WTC11 (cell line): ENCODE measurements at regions not wholly inside any gene's neighbourhood (a gene's known extent, or its start where the extent isn't known, plus 50 kb on each side); places are given as distances from the start of the nearest gene placed in this dataset.

Experiments
- ATAC-seq: fragments of 200-7000 bp; cut with Tn5 transposase; 2 replicates; pipeline ENCODE4 v1.10.0; 2021; ENCODE audit warnings: mild to moderate bottlenecking, moderate library complexity
- CTCF ChIA-PET: fragments of 300-600 bp; sonication (Branson Sonifier 250); formaldehyde crosslinking; loops from one replicate; lab custom pipeline; 2021; ENCODE audit warnings: antibody characterized with exemption; lab: Charles Lee
- POLR2A ChIA-PET: fragments of 350-600 bp; sonication (Branson Sonifier 250); formaldehyde crosslinking; loops from one replicate; lab custom pipeline; 2021; ENCODE audit warnings: antibody characterized with exemption; lab: Charles Lee
- DNase-seq: peaks from one replicate; pipeline ENCODE4 v3.0.0; 2021; ENCODE audit warnings: low spot score
- H3K27ac Mint-ChIP-seq: 2 replicates; pipeline ENCODE4 v1.8.0; 2021; ENCODE audit warnings: mixed read lengths
- H3K27me3 Mint-ChIP-seq: 2 replicates; pipeline ENCODE4 v1.8.0; 2021; ENCODE audit warnings: low read depth, mild to moderate bottlenecking, moderate library complexity, mixed read lengths
- H3K36me3 Mint-ChIP-seq: 2 replicates; pipeline ENCODE4 v1.8.0; 2021; ENCODE audit warnings: mixed read lengths
- H3K4me1 Mint-ChIP-seq: 2 replicates; pipeline ENCODE4 v1.8.0; 2022; ENCODE audit warnings: mixed read lengths
- H3K4me3 Mint-ChIP-seq: 2 replicates; pipeline ENCODE4 v1.8.0; 2021; ENCODE audit warnings: mild to moderate bottlenecking, moderate library complexity, mixed read lengths
- H3K9me3 Mint-ChIP-seq: 2 replicates; pipeline ENCODE4 v1.8.0; 2021; ENCODE audit warnings: mixed read lengths
- FOXK1 ChIP-seq: sonication (generic); formaldehyde crosslinking; IDR thresholded peaks from 2 replicates; pipeline ENCODE4 v1.8.0; 2022; ENCODE audit warnings: mild to moderate bottlenecking, moderate library complexity, missing genetic modification reagents
- GTF2I ChIP-seq: fragments of 250-450 bp; sonication (Bioruptor Pico); conservative IDR thresholded peaks from 2 replicates; pipeline ENCODE4 v1.4.0; 2021; ENCODE audit warnings: mild to moderate bottlenecking
- JAZF1 ChIP-seq: fragments of 250-450 bp; sonication (Bioruptor Pico); IDR thresholded peaks from 2 replicates; pipeline ENCODE4 v1.9.0; 2021; ENCODE audit warnings: moderate library complexity, mild to moderate bottlenecking, inconsistent platforms
- NFATC4 ChIP-seq: fragments of 250-450 bp; sonication (Bioruptor Pico); IDR thresholded peaks from 2 replicates; pipeline ENCODE4 v1.9.0; 2021; ENCODE audit warnings: mild to moderate bottlenecking
- NFYB ChIP-seq: sonication (generic); formaldehyde crosslinking; conservative IDR thresholded peaks from 2 replicates; pipeline ENCODE4 v1.8.0; 2022; ENCODE audit warnings: low read depth, missing genetic modification reagents
- TCF7 ChIP-seq: sonication (generic); formaldehyde crosslinking; IDR thresholded peaks from 2 replicates; pipeline ENCODE4 v1.8.0; 2022; ENCODE audit warnings: mild to moderate bottlenecking, low read depth, missing genetic modification reagents, moderate library complexity
- ZNF121 ChIP-seq: sonication (generic); formaldehyde crosslinking; IDR thresholded peaks from 2 replicates; pipeline ENCODE4 v1.8.0; 2023; ENCODE audit warnings: missing genetic modification reagents
- TF ChIP-seq, protein P1 (sequence below): sonication (generic); formaldehyde crosslinking; IDR thresholded peaks from 2 replicates; pipeline ENCODE4 v1.8.0; 2022; ENCODE audit warnings: mild to moderate bottlenecking, missing genetic modification reagents
- TF ChIP-seq, protein P2 (sequence below): sonication (generic); formaldehyde crosslinking; IDR thresholded peaks from 2 replicates; pipeline ENCODE4 v1.8.1; 2023; ENCODE audit warnings: mild to moderate bottlenecking, moderate library complexity, missing genetic modification reagents
- TF ChIP-seq, protein P3 (sequence below): sonication (generic); formaldehyde crosslinking; IDR thresholded peaks from 2 replicates; pipeline ENCODE4 v1.8.1; 2022; ENCODE audit warnings: low read depth, missing genetic modification reagents, borderline replicate concordance
- TF ChIP-seq, protein P4 (sequence below): fragments of 250-450 bp; sonication (Bioruptor Pico); IDR thresholded peaks from 2 replicates; pipeline ENCODE4 v1.9.0; 2021; ENCODE audit warnings: mild to moderate bottlenecking
- TF ChIP-seq, protein P5 (sequence below): sonication (generic); formaldehyde crosslinking; IDR thresholded peaks from 2 replicates; pipeline ENCODE4 v1.8.1; 2022; ENCODE audit warnings: missing genetic modification reagents, borderline replicate concordance
- TF ChIP-seq, protein P6 (sequence below): sonication (generic); formaldehyde crosslinking; IDR thresholded peaks from 2 replicates; pipeline ENCODE4 v1.8.1; 2023; ENCODE audit warnings: mild to moderate bottlenecking, missing genetic modification reagents, moderate library complexity

DNA sequence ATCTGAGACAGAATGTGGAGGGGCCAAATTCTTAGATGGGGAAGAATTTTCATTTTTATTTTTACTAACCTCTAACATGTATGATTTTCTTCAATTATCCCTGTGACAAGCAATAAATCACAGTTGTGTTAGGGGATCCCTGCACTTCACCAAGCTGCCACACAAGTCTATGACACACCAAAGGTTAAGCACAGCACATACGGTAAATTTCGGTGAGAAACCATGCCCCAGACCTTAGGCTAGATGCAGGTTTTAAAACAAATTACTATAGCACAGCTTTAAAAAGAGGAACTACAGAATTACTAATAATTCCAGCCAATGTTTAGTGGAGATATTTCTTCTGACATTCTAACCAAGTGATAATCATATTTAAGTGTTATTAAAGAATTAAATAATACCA is 175.7 kb upstream of the RORB start:
- Mint-ChIP-seq H3K27me3 (no peaks in the 10 kb centered on the region), H3K36me3 (peaks cover 9% of the 10 kb centered on the region), H3K4me3 (no peak overlapping the region), H3K4me1 (peaks cover 17% of the 10 kb centered on the region), H3K27ac (no peak overlapping the region), H3K9me3 (peaks cover 27% of the 10 kb centered on the region)
- CTCF ChIA-PET: no interaction called here
- TF ChIP-seq, protein P1, sequence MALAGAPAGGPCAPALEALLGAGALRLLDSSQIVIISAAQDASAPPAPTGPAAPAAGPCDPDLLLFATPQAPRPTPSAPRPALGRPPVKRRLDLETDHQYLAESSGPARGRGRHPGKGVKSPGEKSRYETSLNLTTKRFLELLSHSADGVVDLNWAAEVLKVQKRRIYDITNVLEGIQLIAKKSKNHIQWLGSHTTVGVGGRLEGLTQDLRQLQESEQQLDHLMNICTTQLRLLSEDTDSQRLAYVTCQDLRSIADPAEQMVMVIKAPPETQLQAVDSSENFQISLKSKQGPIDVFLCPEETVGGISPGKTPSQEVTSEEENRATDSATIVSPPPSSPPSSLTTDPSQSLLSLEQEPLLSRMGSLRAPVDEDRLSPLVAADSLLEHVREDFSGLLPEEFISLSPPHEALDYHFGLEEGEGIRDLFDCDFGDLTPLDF: no peak
- no peak for TF ChIP-seq NFATC4
- TF ChIP-seq, protein P2, sequence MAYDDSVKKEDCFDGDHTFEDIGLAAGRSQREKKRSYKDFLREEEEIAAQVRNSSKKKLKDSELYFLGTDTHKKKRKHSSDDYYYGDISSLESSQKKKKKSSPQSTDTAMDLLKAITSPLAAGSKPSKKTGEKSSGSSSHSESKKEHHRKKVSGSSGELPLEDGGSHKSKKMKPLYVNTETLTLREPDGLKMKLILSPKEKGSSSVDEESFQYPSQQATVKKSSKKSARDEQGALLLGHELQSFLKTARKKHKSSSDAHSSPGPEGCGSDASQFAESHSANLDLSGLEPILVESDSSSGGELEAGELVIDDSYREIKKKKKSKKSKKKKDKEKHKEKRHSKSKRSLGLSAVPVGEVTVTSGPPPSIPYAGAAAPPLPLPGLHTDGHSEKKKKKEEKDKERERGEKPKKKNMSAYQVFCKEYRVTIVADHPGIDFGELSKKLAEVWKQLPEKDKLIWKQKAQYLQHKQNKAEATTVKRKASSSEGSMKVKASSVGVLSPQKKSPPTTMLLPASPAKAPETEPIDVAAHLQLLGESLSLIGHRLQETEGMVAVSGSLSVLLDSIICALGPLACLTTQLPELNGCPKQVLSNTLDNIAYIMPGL (CRISPR knock-in tag): no peak
- no peak for TF ChIP-seq JAZF1 (CRISPR knock-in tag)
- TF ChIP-seq, protein P3, sequence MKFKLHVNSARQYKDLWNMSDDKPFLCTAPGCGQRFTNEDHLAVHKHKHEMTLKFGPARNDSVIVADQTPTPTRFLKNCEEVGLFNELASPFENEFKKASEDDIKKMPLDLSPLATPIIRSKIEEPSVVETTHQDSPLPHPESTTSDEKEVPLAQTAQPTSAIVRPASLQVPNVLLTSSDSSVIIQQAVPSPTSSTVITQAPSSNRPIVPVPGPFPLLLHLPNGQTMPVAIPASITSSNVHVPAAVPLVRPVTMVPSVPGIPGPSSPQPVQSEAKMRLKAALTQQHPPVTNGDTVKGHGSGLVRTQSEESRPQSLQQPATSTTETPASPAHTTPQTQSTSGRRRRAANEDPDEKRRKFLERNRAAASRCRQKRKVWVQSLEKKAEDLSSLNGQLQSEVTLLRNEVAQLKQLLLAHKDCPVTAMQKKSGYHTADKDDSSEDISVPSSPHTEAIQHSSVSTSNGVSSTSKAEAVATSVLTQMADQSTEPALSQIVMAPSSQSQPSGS (CRISPR knock-in tag): no peak
- ATAC-seq: no peak
- POLR2A ChIA-PET: no interaction called here
- no peak for DNase-seq

DNA sequence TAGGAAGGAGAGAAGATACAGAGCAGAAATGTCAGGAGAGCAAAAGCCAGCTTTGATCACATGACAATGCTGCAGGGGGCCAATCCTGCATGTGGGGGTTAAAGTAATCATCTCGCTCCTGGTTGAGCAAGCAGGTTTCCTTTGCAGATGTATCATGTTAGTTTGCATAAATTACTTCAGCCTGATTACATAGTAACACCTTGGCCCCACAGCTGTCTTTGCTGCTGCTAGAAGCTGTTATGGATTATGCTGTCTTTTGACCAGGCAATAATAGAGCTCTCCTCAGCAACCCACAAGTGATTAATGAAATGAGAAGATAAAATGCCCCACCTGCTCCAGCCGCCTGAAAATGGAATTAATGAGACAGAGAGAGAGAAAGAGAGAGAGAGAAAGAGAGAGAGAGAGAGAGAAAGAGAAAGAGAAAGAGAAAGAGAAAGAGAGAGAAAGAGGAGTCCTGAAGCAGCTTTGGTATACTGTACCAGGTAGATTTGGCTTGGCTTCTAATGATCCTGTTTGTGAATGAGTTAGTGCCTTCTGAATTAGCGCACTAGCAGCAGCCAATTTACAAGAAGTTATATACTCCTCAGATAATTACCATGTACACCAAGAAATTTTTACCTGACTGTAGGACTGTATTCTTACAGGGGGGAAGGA is 174.3 kb upstream of the RORB start:
- CTCF ChIA-PET: no interaction called here

DNA sequence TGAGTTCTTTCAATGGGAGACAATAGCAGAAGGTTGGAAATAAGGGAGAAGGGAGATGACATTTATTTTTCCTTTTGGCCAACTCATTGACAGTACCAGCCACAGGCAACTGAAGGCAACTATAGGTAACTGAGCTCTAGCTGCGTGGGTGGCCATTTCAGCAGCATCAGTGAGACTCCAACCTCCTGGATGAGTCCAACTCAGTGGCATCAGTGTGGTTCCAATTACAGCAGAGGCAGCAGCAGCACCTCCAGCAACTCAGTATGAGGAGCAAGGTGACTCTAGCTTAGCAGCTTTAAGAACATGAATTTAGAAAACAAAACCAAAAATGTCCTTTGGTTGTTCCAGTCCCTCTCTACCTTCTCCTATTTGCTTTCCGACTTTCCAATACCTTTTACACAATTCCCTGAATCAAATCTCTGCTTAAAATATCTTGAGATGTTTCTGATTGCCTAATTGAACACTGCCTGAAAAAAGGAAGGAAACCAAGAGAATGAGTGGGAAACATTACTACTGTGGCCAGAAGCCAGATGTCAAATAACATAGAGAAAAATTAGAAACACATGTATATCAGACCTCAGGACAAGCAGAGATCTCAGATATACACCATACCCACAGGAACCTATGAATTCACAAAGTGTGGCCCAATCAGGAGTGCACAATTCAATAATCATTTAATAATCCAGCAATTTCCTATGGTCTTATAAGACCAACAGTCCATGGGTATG is 166.5 kb upstream of the RORB start:
- DNase-seq (no peak), ATAC-seq (no peak; the same call in 1 of the 2 replicates)
- Mint-ChIP-seq H3K27me3 (no peaks in the 10 kb centered on the region), H3K36me3 (no peaks in the 10 kb centered on the region), H3K4me1 (peaks cover 26% of the 10 kb centered on the region), H3K27ac (no peak overlapping the region), H3K9me3 (no peaks in the 10 kb centered on the region), H3K4me3 (no peak overlapping the region)
- ChIA-PET CTCF (no interaction called here), POLR2A (no interaction called here)
- TF ChIP-seq NFYB (CRISPR knock-in tag): no peak
- no peak for TF ChIP-seq ZNF121 (CRISPR knock-in tag)
- TF ChIP-seq FOXK1 (CRISPR knock-in tag): no peak
- TF ChIP-seq GTF2I: no peak
- TF ChIP-seq TCF7 (CRISPR knock-in tag): no peak
- TF ChIP-seq, protein P4, sequence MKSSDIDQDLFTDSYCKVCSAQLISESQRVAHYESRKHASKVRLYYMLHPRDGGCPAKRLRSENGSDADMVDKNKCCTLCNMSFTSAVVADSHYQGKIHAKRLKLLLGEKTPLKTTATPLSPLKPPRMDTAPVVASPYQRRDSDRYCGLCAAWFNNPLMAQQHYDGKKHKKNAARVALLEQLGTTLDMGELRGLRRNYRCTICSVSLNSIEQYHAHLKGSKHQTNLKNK (CRISPR knock-in tag): no peak

More for the DNA sequence above, 174.3 kb upstream of the RORB start:
- Mint-ChIP-seq H3K9me3 (peaks cover 27% of the 10 kb centered on the region), H3K27ac (no peak overlapping the region), H3K27me3 (no peaks in the 10 kb centered on the region)
- ATAC-seq (peak; percentile 47; the same call in 1 of the 2 replicates), DNase-seq (no peak)
- POLR2A ChIA-PET: no interaction called here
- TF ChIP-seq, protein P5, sequence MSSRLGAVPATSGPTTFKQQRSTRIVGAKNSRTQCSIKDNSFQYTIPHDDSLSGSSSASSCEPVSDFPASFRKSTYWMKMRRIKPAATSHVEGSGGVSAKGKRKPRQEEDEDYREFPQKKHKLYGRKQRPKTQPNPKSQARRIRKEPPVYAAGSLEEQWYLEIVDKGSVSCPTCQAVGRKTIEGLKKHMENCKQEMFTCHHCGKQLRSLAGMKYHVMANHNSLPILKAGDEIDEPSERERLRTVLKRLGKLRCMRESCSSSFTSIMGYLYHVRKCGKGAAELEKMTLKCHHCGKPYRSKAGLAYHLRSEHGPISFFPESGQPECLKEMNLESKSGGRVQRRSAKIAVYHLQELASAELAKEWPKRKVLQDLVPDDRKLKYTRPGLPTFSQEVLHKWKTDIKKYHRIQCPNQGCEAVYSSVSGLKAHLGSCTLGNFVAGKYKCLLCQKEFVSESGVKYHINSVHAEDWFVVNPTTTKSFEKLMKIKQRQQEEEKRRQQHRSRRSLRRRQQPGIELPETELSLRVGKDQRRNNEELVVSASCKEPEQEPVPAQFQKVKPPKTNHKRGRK: no peak
- TF ChIP-seq, protein P6, sequence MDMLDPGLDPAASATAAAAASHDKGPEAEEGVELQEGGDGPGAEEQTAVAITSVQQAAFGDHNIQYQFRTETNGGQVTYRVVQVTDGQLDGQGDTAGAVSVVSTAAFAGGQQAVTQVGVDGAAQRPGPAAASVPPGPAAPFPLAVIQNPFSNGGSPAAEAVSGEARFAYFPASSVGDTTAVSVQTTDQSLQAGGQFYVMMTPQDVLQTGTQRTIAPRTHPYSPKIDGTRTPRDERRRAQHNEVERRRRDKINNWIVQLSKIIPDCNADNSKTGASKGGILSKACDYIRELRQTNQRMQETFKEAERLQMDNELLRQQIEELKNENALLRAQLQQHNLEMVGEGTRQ (CRISPR knock-in tag): peak; percentile 70
- TF ChIP-seq, all 79 proteins: peak for 1
- H3K4me1 Mint-ChIP-seq: peaks cover 17% of the 10 kb centered on the region
- peaks cover 9% of the 10 kb centered on the region for H3K36me3 Mint-ChIP-seq
- no peak overlapping the region for H3K4me3 Mint-ChIP-seq
